ENCODE measurements at regions not wholly inside any gene's neighbourhood (a gene's known extent, or its start where the extent isn't known, plus 50 kb on each side); places are given as distances from the start of the nearest gene placed in this dataset.

DNA sequence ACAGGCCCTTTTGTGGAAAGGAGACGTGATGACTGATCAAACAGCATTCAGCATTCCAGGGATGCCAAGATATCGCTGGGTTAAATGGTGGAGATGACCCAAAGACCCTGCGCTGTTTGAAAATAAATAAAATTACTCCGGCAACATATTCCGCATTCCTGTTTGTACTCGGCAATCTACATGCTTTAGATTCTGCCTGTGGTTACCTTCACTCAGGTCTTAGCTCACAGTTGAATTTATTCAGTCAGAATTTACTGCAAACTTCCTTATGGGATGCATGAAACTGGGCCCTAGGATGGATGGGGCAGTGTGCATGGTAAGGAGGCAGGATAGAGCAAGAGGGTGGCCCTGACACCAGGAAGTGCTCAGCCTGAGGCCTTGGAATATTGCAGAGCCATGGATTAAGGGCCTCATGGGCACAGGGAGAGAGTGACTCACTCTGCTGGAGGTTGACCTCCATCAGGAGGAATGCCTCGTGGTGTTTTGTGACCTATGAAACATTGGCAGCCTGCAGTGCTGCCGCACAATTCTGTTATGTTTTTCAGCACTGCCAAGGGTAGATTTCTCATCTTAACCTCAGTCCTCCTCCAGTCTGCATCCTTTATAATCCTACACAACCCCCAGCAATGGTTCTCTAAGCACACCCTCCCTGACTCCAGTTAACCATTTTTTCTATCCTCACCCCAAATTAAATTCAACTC is 321.4 kb downstream of the IRS1 start (continued):
- TF ChIP-seq ZNF496 (CRISPR knock-in tag; IDR thresholded peaks at IDR 0.05; ENCODE audit: insufficient replicate concordance): no peak
- TF ChIP-seq ZSCAN25 (CRISPR knock-in tag; IDR thresholded peaks at IDR 0.05): peak; percentile 17; the same call in 1 of the 2 replicates
- peak; percentile 64 for TF ChIP-seq HNF4A (CRISPR knock-in tag; IDR thresholded peaks at IDR 0.05)
- TF ChIP-seq ZNF12 (CRISPR knock-in tag; IDR thresholded peaks at IDR 0.05): no peak; the same call in 1 of the 2 replicates
- no peak for TF ChIP-seq ZNF737 (CRISPR knock-in tag; IDR thresholded peaks at IDR 0.05; ENCODE audit: borderline replicate concordance)
- peak; percentile 90 for TF ChIP-seq ZGPAT (CRISPR knock-in tag; IDR thresholded peaks at IDR 0.05)
- peak; percentile 81; the same call in 1 of the 2 replicates for TF ChIP-seq FOXJ3 (CRISPR knock-in tag; IDR thresholded peaks at IDR 0.05; ENCODE audit: borderline replicate concordance)
- TF ChIP-seq TBX3 (IDR thresholded peaks at IDR 0.05; ENCODE audit: borderline replicate concordance): no peak
- TF ChIP-seq ZNF790 (CRISPR knock-in tag; IDR thresholded peaks at IDR 0.05; ENCODE audit: borderline replicate concordance): no peak
- TF ChIP-seq SAP130 (CRISPR knock-in tag; IDR thresholded peaks at IDR 0.05; ENCODE audit: low read depth): peak; percentile 78
- TF ChIP-seq FOXK2 (IDR thresholded peaks at IDR 0.05): no peak
- TF ChIP-seq, protein P1, sequence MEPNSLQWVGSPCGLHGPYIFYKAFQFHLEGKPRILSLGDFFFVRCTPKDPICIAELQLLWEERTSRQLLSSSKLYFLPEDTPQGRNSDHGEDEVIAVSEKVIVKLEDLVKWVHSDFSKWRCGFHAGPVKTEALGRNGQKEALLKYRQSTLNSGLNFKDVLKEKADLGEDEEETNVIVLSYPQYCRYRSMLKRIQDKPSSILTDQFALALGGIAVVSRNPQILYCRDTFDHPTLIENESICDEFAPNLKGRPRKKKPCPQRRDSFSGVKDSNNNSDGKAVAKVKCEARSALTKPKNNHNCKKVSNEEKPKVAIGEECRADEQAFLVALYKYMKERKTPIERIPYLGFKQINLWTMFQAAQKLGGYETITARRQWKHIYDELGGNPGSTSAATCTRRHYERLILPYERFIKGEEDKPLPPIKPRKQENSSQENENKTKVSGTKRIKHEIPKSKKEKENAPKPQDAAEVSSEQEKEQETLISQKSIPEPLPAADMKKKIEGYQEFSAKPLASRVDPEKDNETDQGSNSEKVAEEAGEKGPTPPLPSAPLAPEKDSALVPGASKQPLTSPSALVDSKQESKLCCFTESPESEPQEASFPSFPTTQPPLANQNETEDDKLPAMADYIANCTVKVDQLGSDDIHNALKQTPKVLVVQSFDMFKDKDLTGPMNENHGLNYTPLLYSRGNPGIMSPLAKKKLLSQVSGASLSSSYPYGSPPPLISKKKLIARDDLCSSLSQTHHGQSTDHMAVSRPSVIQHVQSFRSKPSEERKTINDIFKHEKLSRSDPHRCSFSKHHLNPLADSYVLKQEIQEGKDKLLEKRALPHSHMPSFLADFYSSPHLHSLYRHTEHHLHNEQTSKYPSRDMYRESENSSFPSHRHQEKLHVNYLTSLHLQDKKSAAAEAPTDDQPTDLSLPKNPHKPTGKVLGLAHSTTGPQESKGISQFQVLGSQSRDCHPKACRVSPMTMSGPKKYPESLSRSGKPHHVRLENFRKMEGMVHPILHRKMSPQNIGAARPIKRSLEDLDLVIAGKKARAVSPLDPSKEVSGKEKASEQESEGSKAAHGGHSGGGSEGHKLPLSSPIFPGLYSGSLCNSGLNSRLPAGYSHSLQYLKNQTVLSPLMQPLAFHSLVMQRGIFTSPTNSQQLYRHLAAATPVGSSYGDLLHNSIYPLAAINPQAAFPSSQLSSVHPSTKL (CRISPR knock-in tag; IDR thresholded peaks at IDR 0.05): peak; percentile 96
- TF ChIP-seq ZNF598 (CRISPR knock-in tag; IDR thresholded peaks at IDR 0.05; ENCODE audit: borderline replicate concordance): no peak
- peak; percentile 90; the same call in 1 of the 2 replicates for TF ChIP-seq GATAD2A (CRISPR knock-in tag; IDR thresholded peaks at IDR 0.05)
- TF ChIP-seq, protein P2, sequence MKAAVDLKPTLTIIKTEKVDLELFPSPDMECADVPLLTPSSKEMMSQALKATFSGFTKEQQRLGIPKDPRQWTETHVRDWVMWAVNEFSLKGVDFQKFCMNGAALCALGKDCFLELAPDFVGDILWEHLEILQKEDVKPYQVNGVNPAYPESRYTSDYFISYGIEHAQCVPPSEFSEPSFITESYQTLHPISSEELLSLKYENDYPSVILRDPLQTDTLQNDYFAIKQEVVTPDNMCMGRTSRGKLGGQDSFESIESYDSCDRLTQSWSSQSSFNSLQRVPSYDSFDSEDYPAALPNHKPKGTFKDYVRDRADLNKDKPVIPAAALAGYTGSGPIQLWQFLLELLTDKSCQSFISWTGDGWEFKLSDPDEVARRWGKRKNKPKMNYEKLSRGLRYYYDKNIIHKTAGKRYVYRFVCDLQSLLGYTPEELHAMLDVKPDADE (CRISPR knock-in tag; IDR thresholded peaks at IDR 0.05): no peak
- 0 out of 2 replicates have a peak, but pooled peaks have one; percentile 20 for TF ChIP-seq MAFF (IDR thresholded peaks at IDR 0.05; ENCODE audit: low read depth, low read length)
- no peak for TF ChIP-seq RAD21 (CRISPR knock-in tag; IDR thresholded peaks at IDR 0.05)
- no peak for TF ChIP-seq SMAD1 (CRISPR knock-in tag; IDR thresholded peaks at IDR 0.05; ENCODE audit: borderline replicate concordance, low read depth)
- no peak for TF ChIP-seq KAT2B (IDR thresholded peaks at IDR 0.05; ENCODE audit: borderline replicate concordance, low read depth, low read length)
- TF ChIP-seq ZNF350 (CRISPR knock-in tag; IDR thresholded peaks at IDR 0.05; ENCODE audit: borderline replicate concordance, low read depth): 0 out of 2 replicates have a peak, but pooled peaks have one; percentile 37
- TF ChIP-seq NR2F1 (CRISPR knock-in tag; IDR thresholded peaks at IDR 0.05): peak; percentile 58 to 82
- TF ChIP-seq TARDBP (CRISPR knock-in tag; IDR thresholded peaks at IDR 0.05): peak; percentile 54; the same call in 1 of the 2 replicates
- no peak for TF ChIP-seq MNT (IDR thresholded peaks at IDR 0.05)
- peak; percentile 52 for TF ChIP-seq ISL2 (CRISPR knock-in tag; IDR thresholded peaks at IDR 0.05)
